ENCODE measurements at regions not wholly inside any gene's neighbourhood (a gene's known extent, or its start where the extent isn't known, plus 50 kb on each side); places are given as distances from the start of the nearest gene placed in this dataset.

GRCh38 chr10:107425931-107426553 lies 261.5 kb upstream of the SORCS1 start:
- no peak for DNase-seq (ENCODE audit: low read depth)

GRCh38 chr10:107424628-107425027 lies 260.1 kb upstream of the SORCS1 start:
- no peak for DNase-seq (ENCODE audit: low read depth)

GRCh38 chr10:107423903-107424302 lies 259.4 kb upstream of the SORCS1 start:
- DNase-seq (ENCODE audit: low read depth) = no peak

- no peak for DNase-seq (ENCODE audit: low read depth)
Measured at GRCh38 chr10:107422681-107423080, 258.2 kb upstream of the SORCS1 start.

GRCh38 chr10:107420196-107420595 lies 255.7 kb upstream of the SORCS1 start:
- DNase-seq (ENCODE audit: low read depth) = no peak

GRCh38 chr10:107418085-107418806 lies 253.7 kb upstream of the SORCS1 start:
- DNase-seq (ENCODE audit: low read depth) = no peak

GRCh38 chr10:107417446-107417845 lies 252.9 kb upstream of the SORCS1 start:
- DNase-seq (ENCODE audit: low read depth) = no peak

- DNase-seq (ENCODE audit: low read depth) = no peak
Measured at GRCh38 chr10:107415446-107415845, 250.9 kb upstream of the SORCS1 start.

- DNase-seq (ENCODE audit: low read depth) = no peak
Measured at GRCh38 chr10:107413971-107414370, 249.5 kb upstream of the SORCS1 start.

- DNase-seq (ENCODE audit: low read depth) = peak; percentile 23
Measured at GRCh38 chr10:107409522-107409921, 245.0 kb upstream of the SORCS1 start.

- no peak for DNase-seq (ENCODE audit: low read depth)
Measured at GRCh38 chr10:107398115-107398514, 233.6 kb upstream of the SORCS1 start.

- DNase-seq (ENCODE audit: low read depth) = no peak
Measured at GRCh38 chr10:107391901-107392300, 227.4 kb upstream of the SORCS1 start.

GRCh38 chr10:107390563-107390962 lies 226.1 kb upstream of the SORCS1 start:
- no peak for DNase-seq (ENCODE audit: low read depth)

- no peak for DNase-seq (ENCODE audit: low read depth)
Measured at GRCh38 chr10:107383357-107383756, 218.9 kb upstream of the SORCS1 start.

- no peak for DNase-seq (ENCODE audit: low read depth)
Measured at GRCh38 chr10:107379601-107380000, 215.1 kb upstream of the SORCS1 start.

GRCh38 chr10:107371801-107372200 lies 207.3 kb upstream of the SORCS1 start:
- DNase-seq (ENCODE audit: low read depth) = no peak

GRCh38 chr10:107364872-107365271 lies 200.4 kb upstream of the SORCS1 start:
- no peak for DNase-seq (ENCODE audit: low read depth)

GRCh38 chr10:107362306-107362705 lies 197.8 kb upstream of the SORCS1 start:
- no peak for DNase-seq (ENCODE audit: low read depth)

- DNase-seq (ENCODE audit: low read depth) = no peak
Measured at GRCh38 chr10:107357033-107357432, 192.5 kb upstream of the SORCS1 start.

GRCh38 chr10:107356396-107356795 lies 191.9 kb upstream of the SORCS1 start:
- DNase-seq (ENCODE audit: low read depth) = no peak

GRCh38 chr10:107342711-107343110 lies 178.2 kb upstream of the SORCS1 start:
- no peak for DNase-seq (ENCODE audit: low read depth)

GRCh38 chr10:107341281-107341680 lies 176.8 kb upstream of the SORCS1 start:
- DNase-seq (ENCODE audit: low read depth) = peak; percentile 43

- no peak for DNase-seq (ENCODE audit: low read depth)
Measured at GRCh38 chr10:107340326-107340725, 175.8 kb upstream of the SORCS1 start.

Data from HT1080 (cell line).